ENCODE measurements at regions not wholly inside any gene's neighbourhood (a gene's known extent, or its start where the extent isn't known, plus 50 kb on each side); places are given as distances from the start of the nearest gene placed in this dataset.

DNA sequence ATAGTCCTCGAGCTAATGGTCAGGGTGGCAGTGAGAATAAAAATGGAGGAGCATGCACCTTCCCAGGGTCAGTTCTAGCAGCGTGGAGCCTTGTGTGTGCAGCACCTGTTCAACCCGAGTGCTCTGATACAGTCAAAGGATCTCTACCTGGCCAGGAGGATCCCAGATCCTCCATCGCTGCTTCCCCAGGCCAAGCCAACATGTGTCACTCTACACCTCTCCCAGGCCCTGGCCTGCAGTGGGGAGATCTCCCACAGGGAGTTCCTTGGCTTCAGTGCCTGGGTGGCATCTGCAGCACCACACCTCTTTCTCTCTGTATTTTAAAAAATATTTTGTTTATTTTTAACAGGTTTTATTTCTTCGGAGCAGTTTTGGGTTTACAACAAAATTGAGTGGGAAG lies 414.8 kb upstream of the C2CD4B start:
- H3K27me3 ChIP-seq (replicated peaks; ENCODE audit: insufficient read depth, low read length), result no peaks in the 10 kb centered on the region
- DNase-seq, result no peak

GRCh38 chr15:62582580-62582979 lies 417.5 kb upstream of the C2CD4B start:
- H3F3A ChIP-seq (ENCODE audit: insufficient read depth, low read length), result no peaks in the 10 kb centered on the region
- no peaks in the 10 kb centered on the region for H3K36me3 ChIP-seq (replicated peaks; ENCODE audit: insufficient read depth, low read length)
- no peaks in the 10 kb centered on the region for H3K9me2 ChIP-seq (replicated peaks; ENCODE audit: insufficient read depth, low read length)
- no peaks in the 10 kb centered on the region for H3K79me2 ChIP-seq (ENCODE audit: low read length)
- H2AFZ ChIP-seq (ENCODE audit: low read length), result no peak overlapping the region
- no peaks in the 10 kb centered on the region for H4K20me1 ChIP-seq (ENCODE audit: insufficient read depth, low read length)
- no peak overlapping the region for H3K4me2 ChIP-seq (ENCODE audit: low read depth, low read length)
- H3K27me3 ChIP-seq (replicated peaks; ENCODE audit: insufficient read depth, low read length), result no peaks in the 10 kb centered on the region
- TF ChIP-seq EZH2phosphoT487 (IDR thresholded peaks at IDR 0.05; ENCODE audit: low read length) (no peak), EZH2 (optimal IDR thresholded peaks at IDR 0.05; ENCODE audit: low read depth, low read length) (no peak)
- TF ChIP-seq, protein P1, sequence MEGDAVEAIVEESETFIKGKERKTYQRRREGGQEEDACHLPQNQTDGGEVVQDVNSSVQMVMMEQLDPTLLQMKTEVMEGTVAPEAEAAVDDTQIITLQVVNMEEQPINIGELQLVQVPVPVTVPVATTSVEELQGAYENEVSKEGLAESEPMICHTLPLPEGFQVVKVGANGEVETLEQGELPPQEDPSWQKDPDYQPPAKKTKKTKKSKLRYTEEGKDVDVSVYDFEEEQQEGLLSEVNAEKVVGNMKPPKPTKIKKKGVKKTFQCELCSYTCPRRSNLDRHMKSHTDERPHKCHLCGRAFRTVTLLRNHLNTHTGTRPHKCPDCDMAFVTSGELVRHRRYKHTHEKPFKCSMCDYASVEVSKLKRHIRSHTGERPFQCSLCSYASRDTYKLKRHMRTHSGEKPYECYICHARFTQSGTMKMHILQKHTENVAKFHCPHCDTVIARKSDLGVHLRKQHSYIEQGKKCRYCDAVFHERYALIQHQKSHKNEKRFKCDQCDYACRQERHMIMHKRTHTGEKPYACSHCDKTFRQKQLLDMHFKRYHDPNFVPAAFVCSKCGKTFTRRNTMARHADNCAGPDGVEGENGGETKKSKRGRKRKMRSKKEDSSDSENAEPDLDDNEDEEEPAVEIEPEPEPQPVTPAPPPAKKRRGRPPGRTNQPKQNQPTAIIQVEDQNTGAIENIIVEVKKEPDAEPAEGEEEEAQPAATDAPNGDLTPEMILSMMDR (IDR thresholded peaks at IDR 0.05; ENCODE audit: low read length), result no peak
- H3K4me1 ChIP-seq (ENCODE audit: low read length), result no peaks in the 10 kb centered on the region
- H3K4me3 ChIP-seq (ENCODE audit: low read length), result no peak overlapping the region
- H3K27ac ChIP-seq (ENCODE audit: low read length), result no peak overlapping the region
- DNase-seq, result no peak
- H3K9ac ChIP-seq (ENCODE audit: low read length), result no peak overlapping the region
- no peaks in the 10 kb centered on the region for H3K9me3 ChIP-seq (replicated peaks; ENCODE audit: insufficient read depth, low read length)

More for the DNA sequence above, 414.8 kb upstream of the C2CD4B start:
- H3K79me2 ChIP-seq (ENCODE audit: low read length), result no peaks in the 10 kb centered on the region
- H3K9ac ChIP-seq (ENCODE audit: low read length), result no peak overlapping the region
- no peaks in the 10 kb centered on the region for H3F3A ChIP-seq (ENCODE audit: insufficient read depth, low read length)
- no peaks in the 10 kb centered on the region for H3K36me3 ChIP-seq (replicated peaks; ENCODE audit: insufficient read depth, low read length)
- no peaks in the 10 kb centered on the region for H3K9me2 ChIP-seq (replicated peaks; ENCODE audit: insufficient read depth, low read length)
- H4K20me1 ChIP-seq (ENCODE audit: insufficient read depth, low read length), result no peaks in the 10 kb centered on the region
- no peak overlapping the region for H3K4me3 ChIP-seq (ENCODE audit: low read length)
- H2AFZ ChIP-seq (ENCODE audit: low read length), result no peak overlapping the region
- TF ChIP-seq EZH2 (optimal IDR thresholded peaks at IDR 0.05; ENCODE audit: low read depth, low read length) (no peak), EZH2phosphoT487 (IDR thresholded peaks at IDR 0.05; ENCODE audit: low read length) (no peak)
- TF ChIP-seq, protein P1 (IDR thresholded peaks at IDR 0.05; ENCODE audit: low read length), result no peak
- no peaks in the 10 kb centered on the region for H3K4me1 ChIP-seq (ENCODE audit: low read length)
- no peak overlapping the region for H3K4me2 ChIP-seq (ENCODE audit: low read depth, low read length)
- no peaks in the 10 kb centered on the region for H3K9me3 ChIP-seq (replicated peaks; ENCODE audit: insufficient read depth, low read length)
- H3K27ac ChIP-seq (ENCODE audit: low read length), result no peak overlapping the region

GRCh38 chr15:62584301-62585235 lies 419.5 kb upstream of the C2CD4B start:
- Histone ChIP-seq H3K4me3 (ENCODE audit: low read length) (no peak overlapping the region), H3K4me1 (ENCODE audit: low read length) (no peaks in the 10 kb centered on the region), H3K27me3 (replicated peaks; ENCODE audit: insufficient read depth, low read length) (no peaks in the 10 kb centered on the region), H3K27ac (ENCODE audit: low read length) (no peak overlapping the region), H3K9me3 (replicated peaks; ENCODE audit: insufficient read depth, low read length) (no peaks in the 10 kb centered on the region), H3K79me2 (ENCODE audit: low read length) (no peaks in the 10 kb centered on the region), H3K9me2 (replicated peaks; ENCODE audit: insufficient read depth, low read length) (no peaks in the 10 kb centered on the region), H3K4me2 (ENCODE audit: low read depth, low read length) (no peak overlapping the region), H3F3A (ENCODE audit: insufficient read depth, low read length) (no peaks in the 10 kb centered on the region), H3K9ac (ENCODE audit: low read length) (no peak overlapping the region), H4K20me1 (ENCODE audit: insufficient read depth, low read length) (no peaks in the 10 kb centered on the region), H3K36me3 (replicated peaks; ENCODE audit: insufficient read depth, low read length) (no peaks in the 10 kb centered on the region), H2AFZ (ENCODE audit: low read length) (no peak overlapping the region)
- no peak for TF ChIP-seq EZH2 (optimal IDR thresholded peaks at IDR 0.05; ENCODE audit: low read depth, low read length)
- no peak for DNase-seq

All from MM.1S (cell line).